Chondrocyte (in vitro differentiated cells): ENCODE measurements at regions not wholly inside any gene's neighbourhood (a gene's known extent, or its start where the extent isn't known, plus 50 kb on each side); places are given as distances from the start of the nearest gene placed in this dataset.

Experiments
- DNase-seq: peaks from one replicate; pipeline ENCODE4 v3.0.0; 2021; ENCODE audit warnings: mixed read lengths, low spot score
- H3K27ac Mint-ChIP-seq: one replicate; pipeline ENCODE4 v1.8.0; 2021; ENCODE audit warnings: mild to moderate bottlenecking, moderate library complexity, mixed read lengths; ENCODE audit not compliant: unreplicated experiment
- H3K27me3 Mint-ChIP-seq: 2 replicates; pipeline ENCODE4 v1.8.0; 2021; ENCODE audit warnings: low read depth, mixed read lengths
- H3K36me3 Mint-ChIP-seq: 2 replicates; pipeline ENCODE4 v1.8.0; 2021; ENCODE audit warnings: low read depth, mixed read lengths
- H3K4me1 Mint-ChIP-seq: 2 replicates; pipeline ENCODE4 v1.8.0; 2021; ENCODE audit warnings: low read depth, mild to moderate bottlenecking, mixed read lengths
- H3K4me3 Mint-ChIP-seq: one replicate; pipeline ENCODE4 v1.8.0; 2021; ENCODE audit warnings: mild to moderate bottlenecking, moderate library complexity, mixed read lengths; ENCODE audit not compliant: unreplicated experiment
- H3K9me3 Mint-ChIP-seq: 2 replicates; pipeline ENCODE4 v1.8.0; 2021; ENCODE audit warnings: low read depth, mixed read lengths
- CTCF ChIP-seq: fragments of 200-600 bp; sonication (generic); IDR thresholded peaks from 2 replicates; pipeline ENCODE4 v1.5.0; 2021; ENCODE audit warnings: antibody characterized with exemption, mild to moderate bottlenecking, moderate library complexity

DNA sequence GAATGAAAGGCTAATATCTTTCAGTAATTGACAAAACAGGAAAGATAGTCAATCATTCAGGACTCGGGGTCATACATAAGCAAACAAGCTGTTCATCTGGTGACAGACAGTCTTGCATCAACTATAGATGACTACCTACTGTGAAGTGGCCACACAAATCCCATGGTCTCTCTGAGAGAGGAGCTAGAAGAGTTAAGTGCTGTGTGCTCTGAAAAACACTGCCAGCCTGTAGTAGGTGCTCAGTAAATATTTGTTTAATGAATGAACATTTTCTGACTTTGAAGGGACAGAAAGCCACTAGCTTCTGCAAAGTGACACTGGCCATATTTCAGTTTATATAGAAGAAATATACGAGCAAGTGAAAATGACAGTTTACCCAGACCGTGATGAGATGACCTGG is 184.0 kb upstream of the CHAC2 start:
- TF ChIP-seq CTCF, result no peak
- no peaks in the 10 kb centered on the region for H3K9me3 Mint-ChIP-seq
- DNase-seq, result no peak
- no peak overlapping the region for H3K27ac Mint-ChIP-seq
- no peak overlapping the region for H3K4me3 Mint-ChIP-seq
- peaks cover 14% of the 10 kb centered on the region for H3K4me1 Mint-ChIP-seq
- peaks cover 2% of the 10 kb centered on the region for H3K36me3 Mint-ChIP-seq
- H3K27me3 Mint-ChIP-seq, result peaks cover 2% of the 10 kb centered on the region

DNA sequence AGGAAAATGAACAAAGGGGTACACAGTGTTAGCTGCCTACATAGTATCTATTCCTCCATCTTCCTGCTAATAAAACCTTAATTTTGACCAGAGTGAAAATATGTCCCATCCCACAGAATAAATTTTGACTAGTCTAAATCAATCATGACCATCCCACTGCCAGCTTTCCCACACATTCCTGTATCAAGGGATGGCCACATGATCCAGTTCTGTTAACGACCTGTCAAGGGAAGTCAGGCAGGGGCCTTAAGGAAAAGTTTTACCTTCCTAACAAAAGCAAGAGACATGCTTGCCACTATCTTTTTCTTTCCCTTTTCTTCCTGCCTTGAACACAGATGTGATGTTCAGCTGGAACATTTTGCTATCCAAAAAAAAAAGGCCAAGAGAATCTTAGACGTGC is 185.0 kb upstream of the CHAC2 start:
- peaks cover 2% of the 10 kb centered on the region for H3K27me3 Mint-ChIP-seq
- peaks cover 14% of the 10 kb centered on the region for H3K4me1 Mint-ChIP-seq
- TF ChIP-seq CTCF, result no peak
- H3K4me3 Mint-ChIP-seq, result no peak overlapping the region
- peaks cover 2% of the 10 kb centered on the region for H3K36me3 Mint-ChIP-seq
- DNase-seq, result no peak
- no peak overlapping the region for H3K27ac Mint-ChIP-seq
- no peaks in the 10 kb centered on the region for H3K9me3 Mint-ChIP-seq

- no peaks in the 10 kb centered on the region for H3K36me3 Mint-ChIP-seq
- H3K4me1 Mint-ChIP-seq, result peaks cover 23% of the 10 kb centered on the region
- no peak overlapping the region for H3K4me3 Mint-ChIP-seq
- H3K27ac Mint-ChIP-seq, result peak overlapping the region; percentile 20
- no peak for TF ChIP-seq CTCF
- no peak for DNase-seq
- H3K9me3 Mint-ChIP-seq, result peaks cover 3% of the 10 kb centered on the region
- peaks cover 4% of the 10 kb centered on the region for H3K27me3 Mint-ChIP-seq
Measured at GRCh38 chr2:53576166-53576565, 191.4 kb upstream of the CHAC2 start.

DNA sequence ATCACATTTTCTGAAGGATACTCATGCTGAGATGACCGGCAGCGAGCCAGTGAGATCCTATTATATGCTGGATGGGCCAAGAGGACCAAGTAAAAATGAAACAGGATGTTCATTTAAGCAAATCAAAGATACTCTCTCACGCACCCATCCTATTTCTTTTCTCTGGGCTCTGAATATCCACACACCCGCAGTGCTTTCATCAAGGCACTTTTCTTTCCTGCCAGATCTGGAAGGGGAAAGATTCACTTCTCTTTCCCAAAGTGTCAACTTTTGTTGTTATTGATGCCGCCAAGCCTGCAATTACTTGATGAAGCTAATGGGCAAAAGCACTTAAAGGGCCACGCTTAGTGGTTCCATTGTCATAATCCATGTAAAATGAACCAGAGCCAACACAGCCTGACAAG is 191.9 kb upstream of the CHAC2 start:
- no peak for DNase-seq
- no peaks in the 10 kb centered on the region for H3K36me3 Mint-ChIP-seq
- no peak for TF ChIP-seq CTCF
- H3K27me3 Mint-ChIP-seq, result peaks cover 4% of the 10 kb centered on the region
- H3K9me3 Mint-ChIP-seq, result peaks cover 3% of the 10 kb centered on the region
- no peak overlapping the region for H3K4me3 Mint-ChIP-seq
- peaks cover 23% of the 10 kb centered on the region for H3K4me1 Mint-ChIP-seq
- H3K27ac Mint-ChIP-seq, result peak overlapping the region; percentile 49

- no peak for DNase-seq
- H3K36me3 Mint-ChIP-seq, result peaks cover 2% of the 10 kb centered on the region
- peaks cover 3% of the 10 kb centered on the region for H3K9me3 Mint-ChIP-seq
- TF ChIP-seq CTCF, result no peak
- peaks cover 31% of the 10 kb centered on the region for H3K4me1 Mint-ChIP-seq
- peaks cover 8% of the 10 kb centered on the region for H3K27me3 Mint-ChIP-seq
- no peak overlapping the region for H3K27ac Mint-ChIP-seq
- H3K4me3 Mint-ChIP-seq, result no peak overlapping the region
Measured at GRCh38 chr2:53572696-53573095, 194.9 kb upstream of the CHAC2 start.
